GM12874 (cell line): ENCODE measurements at regions not wholly inside any gene's neighbourhood (a gene's known extent, or its start where the extent isn't known, plus 50 kb on each side); places are given as distances from the start of the nearest gene placed in this dataset.

ENCODE experiments used
- CTCF ChIP-seq: IDR thresholded peaks from 2 replicates; pipeline ENCODE4 v1.5.1; 2011; ENCODE audit warnings: low read depth, mild to moderate bottlenecking, control low read depth, low read length, moderate library complexity; ENCODE audit not compliant: insufficient read depth

DNA sequence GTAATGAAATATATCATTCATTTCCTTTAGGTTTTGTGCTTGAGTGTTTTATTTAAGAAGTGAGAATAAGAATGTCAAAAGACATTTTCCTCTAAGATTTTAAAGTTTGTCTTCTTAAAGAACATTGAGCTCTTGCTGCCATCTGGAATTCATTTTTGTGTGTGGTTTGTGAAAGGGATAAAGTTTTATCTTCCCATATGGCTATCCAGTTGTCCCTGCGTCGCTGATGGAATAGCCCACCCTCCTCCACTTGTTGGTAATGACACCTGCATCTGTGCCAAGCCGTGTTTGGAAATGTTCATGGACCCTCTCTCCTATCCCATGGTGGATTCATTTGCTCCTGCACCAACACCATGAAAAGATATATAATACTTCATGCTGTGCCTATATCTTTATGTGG, 901.5 kb downstream of the BRD1 start:
- TF ChIP-seq CTCF: no peak

GRCh38 chr22:48925450-48925849, 902.2 kb downstream of the BRD1 start:
- TF ChIP-seq CTCF: no peak

DNA sequence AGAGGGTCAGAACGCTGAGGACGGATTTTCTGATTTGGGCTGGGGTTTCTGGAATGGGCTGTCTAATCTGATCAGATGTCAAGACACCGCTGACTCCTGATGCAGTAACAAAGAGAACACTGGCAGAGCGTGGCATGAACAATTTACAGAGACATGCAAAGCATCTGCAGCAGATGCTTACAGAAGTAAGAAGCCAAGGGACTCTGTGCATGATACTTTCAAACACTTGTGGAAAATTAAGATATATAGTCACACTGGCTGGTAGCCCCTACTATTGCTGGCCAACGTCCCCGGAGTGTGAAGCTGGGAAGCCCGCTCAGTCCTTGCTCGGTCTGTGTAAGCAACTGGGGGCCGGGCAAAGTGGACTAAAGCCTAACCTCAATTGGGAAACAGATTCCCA, 903.7 kb downstream of the BRD1 start:
- no peak for TF ChIP-seq CTCF

- TF ChIP-seq CTCF: no peak
Measured at GRCh38 chr22:48923165-48923865, 904.4 kb downstream of the BRD1 start.

DNA sequence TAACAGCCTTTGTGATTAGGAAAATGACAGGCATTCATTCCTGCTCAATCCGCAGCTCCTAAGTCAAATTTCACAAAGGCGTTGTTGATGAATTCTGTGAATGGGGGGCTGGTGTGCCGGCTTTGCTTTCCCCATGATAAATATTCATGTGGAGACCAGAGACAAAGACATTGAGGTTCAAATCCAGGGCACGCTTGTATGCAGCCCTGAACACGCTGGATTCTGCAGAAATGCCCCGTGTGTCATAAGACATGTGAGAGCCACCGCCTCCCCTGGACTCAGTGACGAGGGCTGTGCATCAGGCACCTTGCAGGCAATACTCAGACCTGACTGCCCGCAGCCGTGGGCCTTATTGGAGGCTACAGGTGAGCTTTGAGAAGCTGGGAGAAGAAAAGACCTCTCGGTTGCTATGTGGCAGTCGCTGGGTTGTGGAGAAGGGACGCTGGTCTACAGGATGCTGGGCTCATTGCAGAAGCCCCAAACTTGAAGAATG, 906.2 kb downstream of the BRD1 start:
- no peak for TF ChIP-seq CTCF

- no peak for TF ChIP-seq CTCF
Measured at GRCh38 chr22:48920776-48921241, 906.9 kb downstream of the BRD1 start.

- TF ChIP-seq CTCF: no peak
Measured at GRCh38 chr22:48919851-48920589, 907.7 kb downstream of the BRD1 start.
